Left renal cortex interstitium (tissue), 4 donors: ENCODE measurements at regions not wholly inside any gene's neighbourhood (a gene's known extent, or its start where the extent isn't known, plus 50 kb on each side); places are given as distances from the start of the nearest gene placed in this dataset.
A peak's percentile ranks its signal among the peaks of the same experiment; 100 is the strongest.

ENCODE experiments used
- DNase-seq, 4 donors: peaks; one replicate each; pipeline ENCODE4 v3.0.0-alpha.2; 2013; ENCODE audit warnings: low read depth in 4 of 4, low spot score in 2 of 4, missing footprints in 1 of 4

GRCh38 chr1:95415146-95415545 lies 181.1 kb downstream of the RWDD3 start:
- DNase-seq: no peak

- no peak for DNase-seq
These were observed 192.8 kb downstream of the RWDD3 start for GRCh38 chr1:95426772-95427171.

GRCh38 chr1:95427525-95427924 lies 193.5 kb downstream of the RWDD3 start:
- DNase-seq: no peak

GRCh38 chr1:95431235-95431634 lies 197.2 kb downstream of the RWDD3 start:
- DNase-seq: no peak

- no peak for DNase-seq
These were observed 201.6 kb downstream of the RWDD3 start for GRCh38 chr1:95435611-95436010.

GRCh38 chr1:95437011-95437410 lies 203.0 kb downstream of the RWDD3 start:
- no peak for DNase-seq

GRCh38 chr1:95437781-95438180 lies 203.8 kb downstream of the RWDD3 start:
- no peak for DNase-seq

- no peak for DNase-seq
These were observed 204.4 kb downstream of the RWDD3 start for GRCh38 chr1:95438218-95438948.

- no peak for DNase-seq
These were observed 206.5 kb downstream of the RWDD3 start for GRCh38 chr1:95440511-95440910.

- DNase-seq: no peak
These were observed 215.5 kb downstream of the RWDD3 start for GRCh38 chr1:95449516-95449915.

GRCh38 chr1:95451054-95451453 lies 217.0 kb downstream of the RWDD3 start:
- DNase-seq: no peak

GRCh38 chr1:95451904-95452303 lies 217.9 kb downstream of the RWDD3 start:
- DNase-seq: no peak

- no peak for DNase-seq
These were observed 219.0 kb downstream of the RWDD3 start for GRCh38 chr1:95453053-95453452.

GRCh38 chr1:95467036-95467435 lies 233.0 kb downstream of the RWDD3 start:
- DNase-seq: no peak

GRCh38 chr1:95475686-95476457 lies 241.9 kb downstream of the RWDD3 start:
- no peak for DNase-seq

GRCh38 chr1:95496307-95496706 lies 262.3 kb downstream of the RWDD3 start:
- DNase-seq: no peak

- DNase-seq: no peak
These were observed 262.8 kb downstream of the RWDD3 start for GRCh38 chr1:95496773-95497172.

- peak in 1 of 4 donors; percentile 10 for DNase-seq
These were observed 263.6 kb downstream of the RWDD3 start for GRCh38 chr1:95497566-95497965.

- DNase-seq: no peak
These were observed 269.4 kb downstream of the RWDD3 start for GRCh38 chr1:95503278-95504030.

GRCh38 chr1:95504321-95504720 lies 270.3 kb downstream of the RWDD3 start:
- DNase-seq: no peak

GRCh38 chr1:95506736-95507414 lies 272.9 kb downstream of the RWDD3 start:
- DNase-seq: no peak
